GM12875 (cell line): ENCODE measurements at regions not wholly inside any gene's neighbourhood (a gene's known extent, or its start where the extent isn't known, plus 50 kb on each side); places are given as distances from the start of the nearest gene placed in this dataset.
"Not testable (repeated sequence)": the region's sequence is repeated elsewhere in the genome, so short reads cannot be mapped to it uniquely, and the experiment has no call there.

ENCODE experiments used
- H3K4me3 ChIP-seq: one replicate; pipeline ENCODE4 v1.5.1; 2011; ENCODE audit warnings: low read depth, low read length, control low read depth
- CTCF ChIP-seq: IDR thresholded peaks from 2 replicates; pipeline ENCODE4 v1.5.1; 2011; ENCODE audit warnings: low read depth, mild to moderate bottlenecking, control low read depth, inconsistent platforms, low read length, moderate library complexity, borderline replicate concordance; ENCODE audit not compliant: insufficient read depth

DNA sequence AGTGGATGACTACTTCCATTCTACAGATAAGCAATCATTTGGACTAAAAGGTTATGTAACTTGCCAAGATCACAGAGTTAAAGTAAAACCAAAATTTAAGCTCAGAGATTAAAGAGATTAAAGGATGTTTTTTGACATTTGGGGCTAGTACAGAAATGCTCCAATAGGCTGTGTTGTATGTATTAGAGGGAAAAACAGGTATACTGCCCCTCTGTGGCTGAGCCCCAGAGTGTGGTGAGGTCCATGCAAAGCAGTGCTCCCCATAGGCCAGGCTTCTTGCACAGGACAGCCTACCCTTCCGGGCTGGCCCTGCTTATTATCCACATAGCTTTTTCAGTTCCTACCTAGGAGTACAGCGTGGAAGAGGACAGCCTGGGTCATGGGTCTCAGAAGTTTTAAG is 322.8 kb downstream of the POM121L12 start:
- no peak overlapping the region for H3K4me3 ChIP-seq
- TF ChIP-seq CTCF = no peak

DNA sequence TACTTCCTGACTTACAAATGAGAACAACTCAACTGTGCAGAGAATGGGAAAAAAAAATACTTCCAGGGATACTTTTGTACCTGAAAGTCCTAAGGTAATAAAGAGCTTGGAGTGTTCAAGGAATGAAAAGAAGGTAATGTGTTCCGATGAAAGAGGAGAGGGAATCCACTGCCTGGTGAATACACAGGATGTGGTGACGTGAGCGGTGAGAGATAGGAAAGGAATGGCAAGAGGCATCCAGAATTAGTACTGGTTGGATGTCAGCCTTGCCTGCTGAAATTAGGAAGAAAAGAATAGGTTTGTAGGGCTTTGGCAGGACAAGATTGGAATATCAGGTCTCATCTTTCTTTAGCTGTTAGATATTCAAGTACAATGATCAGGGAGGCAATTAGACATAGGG is 347.7 kb downstream of the POM121L12 start:
- no peak overlapping the region for H3K4me3 ChIP-seq
- no peak for TF ChIP-seq CTCF

DNA sequence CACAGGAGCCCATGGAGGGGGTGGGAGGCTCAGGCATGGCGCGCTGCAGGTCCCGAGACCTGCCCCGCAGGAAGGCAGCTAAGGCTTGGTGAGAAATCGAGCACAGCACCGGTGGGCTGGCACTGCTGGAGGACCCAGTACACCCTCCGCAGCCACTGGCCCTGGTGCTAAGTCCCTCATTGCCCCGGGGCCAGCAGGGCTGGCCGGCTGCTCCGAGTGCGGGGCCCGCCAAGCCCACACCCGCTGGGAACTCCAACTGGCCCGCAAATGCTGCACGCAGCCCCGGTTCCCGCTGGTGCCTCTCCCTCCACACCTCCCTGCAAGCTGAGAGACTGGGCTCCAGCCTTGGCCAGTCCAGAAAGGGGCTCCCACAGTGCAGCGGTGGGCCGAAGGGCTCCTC is 349.8 kb downstream of the POM121L12 start:
- H3K4me3 ChIP-seq = not testable (repeated sequence)

- H3K4me3 ChIP-seq = no peak overlapping the region
- TF ChIP-seq CTCF = no peak
Observed at GRCh38 chr7:53387515-53387914, 352.1 kb downstream of the POM121L12 start.

DNA sequence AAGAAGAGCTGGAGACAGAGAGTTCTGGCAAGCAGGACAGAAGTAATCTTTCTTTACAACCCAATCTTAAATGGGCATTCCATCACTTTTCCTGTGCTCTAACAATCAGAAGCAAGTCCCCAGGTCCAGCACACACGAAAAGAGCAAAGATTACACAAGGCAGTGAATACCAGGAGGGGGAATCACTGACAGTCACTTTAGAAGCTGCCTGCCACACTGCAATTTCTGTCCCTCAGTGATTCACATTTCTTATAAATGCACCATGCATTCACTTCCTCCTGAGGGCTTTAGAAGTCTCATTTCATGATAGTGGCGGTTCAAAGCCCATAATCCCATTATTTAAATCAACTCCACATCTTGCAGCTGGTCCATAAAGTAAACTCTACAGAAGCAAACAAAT is 362.5 kb downstream of the POM121L12 start:
- H3K4me3 ChIP-seq = no peak overlapping the region
- no peak for TF ChIP-seq CTCF

- TF ChIP-seq CTCF = no peak
Observed at GRCh38 chr7:53398566-53398965, 363.1 kb downstream of the POM121L12 start.

DNA sequence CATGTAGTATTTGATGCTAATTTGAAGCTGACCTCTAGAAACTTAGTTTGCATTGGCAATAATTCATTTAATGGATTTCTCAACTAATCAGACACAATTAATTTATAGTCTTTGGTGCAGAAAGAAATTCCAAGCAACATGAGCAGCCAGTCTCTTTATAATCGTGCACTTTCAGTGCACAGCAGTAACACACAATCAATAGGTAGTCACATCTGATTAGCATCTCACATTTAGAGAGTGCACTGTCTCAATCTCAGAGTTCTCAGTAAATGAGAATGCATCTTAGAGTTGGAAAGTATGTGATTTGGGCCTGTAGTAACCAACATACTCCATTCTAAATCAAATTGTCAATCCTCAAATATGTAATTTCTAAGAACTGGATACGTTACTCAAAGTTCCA is 377.6 kb downstream of the POM121L12 start:
- TF ChIP-seq CTCF = no peak
- no peak overlapping the region for H3K4me3 ChIP-seq

More at GRCh38 chr7:53398566-53398965, 363.1 kb downstream of the POM121L12 start:
- H3K4me3 ChIP-seq = no peak overlapping the region

GRCh38 chr7:53415816-53416215 is 380.4 kb downstream of the POM121L12 start:
- no peak overlapping the region for H3K4me3 ChIP-seq
- no peak for TF ChIP-seq CTCF
